ENCODE measurements at regions not wholly inside any gene's neighbourhood (a gene's known extent, or its start where the extent isn't known, plus 50 kb on each side); places are given as distances from the start of the nearest gene placed in this dataset.

- H3K79me2 ChIP-seq (ENCODE audit: low read length) = no peaks in the 10 kb centered on the region
- no peaks in the 10 kb centered on the region for H4K20me1 ChIP-seq (ENCODE audit: insufficient read depth, low read length)
- H3K27me3 ChIP-seq (ENCODE audit: low read depth, low read length) = no peaks in the 10 kb centered on the region
- no peaks in the 10 kb centered on the region for H3K4me1 ChIP-seq (ENCODE audit: low read length)
- H3K4me2 ChIP-seq (ENCODE audit: low read length) = no peak overlapping the region
- no peak for TF ChIP-seq EZH2phosphoT487 (IDR thresholded peaks at IDR 0.05; ENCODE audit: low read depth)
- TF ChIP-seq, protein P1, sequence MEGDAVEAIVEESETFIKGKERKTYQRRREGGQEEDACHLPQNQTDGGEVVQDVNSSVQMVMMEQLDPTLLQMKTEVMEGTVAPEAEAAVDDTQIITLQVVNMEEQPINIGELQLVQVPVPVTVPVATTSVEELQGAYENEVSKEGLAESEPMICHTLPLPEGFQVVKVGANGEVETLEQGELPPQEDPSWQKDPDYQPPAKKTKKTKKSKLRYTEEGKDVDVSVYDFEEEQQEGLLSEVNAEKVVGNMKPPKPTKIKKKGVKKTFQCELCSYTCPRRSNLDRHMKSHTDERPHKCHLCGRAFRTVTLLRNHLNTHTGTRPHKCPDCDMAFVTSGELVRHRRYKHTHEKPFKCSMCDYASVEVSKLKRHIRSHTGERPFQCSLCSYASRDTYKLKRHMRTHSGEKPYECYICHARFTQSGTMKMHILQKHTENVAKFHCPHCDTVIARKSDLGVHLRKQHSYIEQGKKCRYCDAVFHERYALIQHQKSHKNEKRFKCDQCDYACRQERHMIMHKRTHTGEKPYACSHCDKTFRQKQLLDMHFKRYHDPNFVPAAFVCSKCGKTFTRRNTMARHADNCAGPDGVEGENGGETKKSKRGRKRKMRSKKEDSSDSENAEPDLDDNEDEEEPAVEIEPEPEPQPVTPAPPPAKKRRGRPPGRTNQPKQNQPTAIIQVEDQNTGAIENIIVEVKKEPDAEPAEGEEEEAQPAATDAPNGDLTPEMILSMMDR (IDR thresholded peaks at IDR 0.05; ENCODE audit: low read depth, low read length) = no peak
- no peaks in the 10 kb centered on the region for H3K36me3 ChIP-seq (replicated peaks; ENCODE audit: low read depth, low read length)
- no peak overlapping the region for H3K9ac ChIP-seq (ENCODE audit: low read length)
- H3K9me3 ChIP-seq (ENCODE audit: insufficient read depth, low read length) = no peaks in the 10 kb centered on the region
- no peak overlapping the region for H3K27ac ChIP-seq (ENCODE audit: low read length)
- H2AFZ ChIP-seq (ENCODE audit: low read depth, low read length) = no peak overlapping the region
- no peak overlapping the region for H3K4me3 ChIP-seq (ENCODE audit: low read length)
These were observed 508.4 kb upstream of the EPHA7 start for GRCh38 chr6:93927731-93928130.

GRCh38 chr6:93919365-93919764 lies 500.0 kb upstream of the EPHA7 start:
- Histone ChIP-seq H3K4me1 (ENCODE audit: low read length) (no peaks in the 10 kb centered on the region), H3K27me3 (ENCODE audit: low read depth, low read length) (no peaks in the 10 kb centered on the region)
- TF ChIP-seq EZH2phosphoT487 (IDR thresholded peaks at IDR 0.05; ENCODE audit: low read depth) = no peak
- TF ChIP-seq, protein P1 (IDR thresholded peaks at IDR 0.05; ENCODE audit: low read depth, low read length) = no peak

GRCh38 chr6:93918258-93918657 lies 498.9 kb upstream of the EPHA7 start:
- no peak overlapping the region for H2AFZ ChIP-seq (ENCODE audit: low read depth, low read length)
- no peaks in the 10 kb centered on the region for H3K36me3 ChIP-seq (replicated peaks; ENCODE audit: low read depth, low read length)
- H4K20me1 ChIP-seq (ENCODE audit: insufficient read depth, low read length) = no peaks in the 10 kb centered on the region
- H3K4me1 ChIP-seq (ENCODE audit: low read length) = no peaks in the 10 kb centered on the region
- no peak overlapping the region for H3K4me2 ChIP-seq (ENCODE audit: low read length)
- H3K4me3 ChIP-seq (ENCODE audit: low read length) = no peak overlapping the region
- no peak for TF ChIP-seq EZH2phosphoT487 (IDR thresholded peaks at IDR 0.05; ENCODE audit: low read depth)
- TF ChIP-seq, protein P1 (IDR thresholded peaks at IDR 0.05; ENCODE audit: low read depth, low read length) = no peak
- no peak overlapping the region for H3K9ac ChIP-seq (ENCODE audit: low read length)
- no peaks in the 10 kb centered on the region for H3K79me2 ChIP-seq (ENCODE audit: low read length)
- H3K27ac ChIP-seq (ENCODE audit: low read length) = no peak overlapping the region
- no peaks in the 10 kb centered on the region for H3K9me3 ChIP-seq (ENCODE audit: insufficient read depth, low read length)
- no peaks in the 10 kb centered on the region for H3K27me3 ChIP-seq (ENCODE audit: low read depth, low read length)

More at GRCh38 chr6:93919365-93919764, 500.0 kb upstream of the EPHA7 start:
- H3K9me3 ChIP-seq (ENCODE audit: insufficient read depth, low read length) = no peaks in the 10 kb centered on the region
- no peak overlapping the region for H3K4me3 ChIP-seq (ENCODE audit: low read length)
- no peaks in the 10 kb centered on the region for H3K36me3 ChIP-seq (replicated peaks; ENCODE audit: low read depth, low read length)
- no peak overlapping the region for H3K27ac ChIP-seq (ENCODE audit: low read length)
- H3K79me2 ChIP-seq (ENCODE audit: low read length) = no peaks in the 10 kb centered on the region
- no peak overlapping the region for H3K4me2 ChIP-seq (ENCODE audit: low read length)
- no peak overlapping the region for H2AFZ ChIP-seq (ENCODE audit: low read depth, low read length)
- H3K9ac ChIP-seq (ENCODE audit: low read length) = no peak overlapping the region
- no peaks in the 10 kb centered on the region for H4K20me1 ChIP-seq (ENCODE audit: insufficient read depth, low read length)

DNA sequence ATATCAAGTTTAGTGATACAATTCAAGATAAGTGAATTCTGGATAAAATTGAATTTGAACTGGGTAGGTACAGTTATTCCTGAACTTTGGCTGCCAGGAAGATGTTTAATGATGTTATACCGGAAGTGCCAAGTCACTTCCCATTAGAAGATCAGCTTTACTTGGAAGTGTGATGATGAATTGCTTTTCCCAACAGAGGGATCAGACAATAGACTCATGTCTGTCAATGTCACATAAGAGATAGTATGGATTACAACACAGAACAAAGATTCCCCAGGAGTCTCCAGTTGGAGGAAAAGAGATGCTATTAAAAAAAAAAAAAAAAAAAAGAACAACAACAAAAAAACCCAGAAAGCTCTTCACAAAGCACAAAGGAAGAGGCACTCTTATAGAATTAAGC lies 497.9 kb upstream of the EPHA7 start:
- H3K4me3 ChIP-seq (ENCODE audit: low read length) = no peak overlapping the region

More for the DNA sequence above, 497.9 kb upstream of the EPHA7 start:
- Histone ChIP-seq H3K79me2 (ENCODE audit: low read length) (no peaks in the 10 kb centered on the region), H3K4me2 (ENCODE audit: low read length) (no peak overlapping the region), H3K27ac (ENCODE audit: low read length) (no peak overlapping the region), H3K9me3 (ENCODE audit: insufficient read depth, low read length) (no peaks in the 10 kb centered on the region), H3K27me3 (ENCODE audit: low read depth, low read length) (no peaks in the 10 kb centered on the region), H3K36me3 (replicated peaks; ENCODE audit: low read depth, low read length) (no peaks in the 10 kb centered on the region), H2AFZ (ENCODE audit: low read depth, low read length) (no peak overlapping the region), H3K4me1 (ENCODE audit: low read length) (no peaks in the 10 kb centered on the region), H4K20me1 (ENCODE audit: insufficient read depth, low read length) (no peaks in the 10 kb centered on the region), H3K9ac (ENCODE audit: low read length) (no peak overlapping the region)
- TF ChIP-seq, protein P1 (IDR thresholded peaks at IDR 0.05; ENCODE audit: low read depth, low read length) = no peak
- TF ChIP-seq EZH2phosphoT487 (IDR thresholded peaks at IDR 0.05; ENCODE audit: low read depth) = no peak

Measured in OCI-LY3 (cell line).